PC-3 (cell line): ENCODE measurements at regions not wholly inside any gene's neighbourhood (a gene's known extent, or its start where the extent isn't known, plus 50 kb on each side); places are given as distances from the start of the nearest gene placed in this dataset.

Experiments
- ATAC-seq: fragments of 200-7000 bp; cut with Tn5 transposase; 2 replicates; pipeline ENCODE4 v1.9.1; 2020; ENCODE audit warnings: mild to moderate bottlenecking, moderate library complexity
- BruUV-seq: library from RNA; stranded (reverse); fragments of 400-500 nt; replicated peaks from 2 replicates; lab custom pipeline; 2021; lab: Mats Ljungman, UMichigan
- CTCF ChIA-PET: fragments of 300-600 bp; sonication (Branson Sonifier 250); formaldehyde crosslinking; loops from one replicate; lab custom pipeline; 2022; ENCODE audit warnings: antibody characterized with exemption; lab: Charles Lee
- POLR2A ChIA-PET: fragments of 300-600 bp; sonication (Branson Sonifier 250); formaldehyde crosslinking; loops from one replicate; lab custom pipeline; 2022; ENCODE audit warnings: antibody characterized with exemption; ENCODE audit not compliant: unreplicated experiment; lab: Charles Lee
- DNase-seq: peaks from one replicate; pipeline ENCODE4 v3.0.0-alpha.2; 2015
- H2AFZ ChIP-seq: fragments of 300-600 bp; sonication (generic); 2 replicates; pipeline ENCODE4 v1.6.0; 2016; ENCODE audit warnings: antibody characterized with exemption, low read length
- H3F3A ChIP-seq: fragments of 300-600 bp; sonication (generic); one replicate; pipeline ENCODE4 v1.6.0; 2017; ENCODE audit warnings: antibody characterized with exemption, low read length, control low read depth, mild to moderate bottlenecking; ENCODE audit not compliant: unreplicated experiment
- H3K27ac ChIP-seq: fragments of 300-600 bp; sonication (generic); 2 replicates; pipeline ENCODE4 v1.5.1; 2016; ENCODE audit warnings: mild to moderate bottlenecking, low read length
- H3K27me3 ChIP-seq: fragments of 300-600 bp; sonication (generic); 2 replicates; pipeline ENCODE4 v1.6.1; 2016; ENCODE audit warnings: low read length, mixed read lengths
- H3K36me3 ChIP-seq: fragments of 300-600 bp; sonication (generic); 2 replicates; pipeline ENCODE4 v1.6.1; 2016; ENCODE audit warnings: low read depth, mixed run types, low read length, mixed read lengths
- H3K4me1 ChIP-seq: fragments of 300-600 bp; sonication (generic); 2 replicates; pipeline ENCODE4 v1.5.1; 2016; ENCODE audit warnings: low read length; ENCODE audit not compliant: insufficient read depth
- H3K4me2 ChIP-seq: fragments of 300-600 bp; sonication (generic); 2 replicates; pipeline ENCODE4 v1.6.0; 2016; ENCODE audit warnings: low read length
- H3K4me3 ChIP-seq: fragments of 300-600 bp; sonication (generic); 2 replicates; pipeline ENCODE4 v1.5.1; 2016; ENCODE audit warnings: mild to moderate bottlenecking, low read length, mixed read lengths
- H3K79me2 ChIP-seq: fragments of 300-600 bp; sonication (generic); 2 replicates; pipeline ENCODE4 v1.6.1; 2017; ENCODE audit warnings: low read length, mixed read lengths
- H3K9ac ChIP-seq: fragments of 300-600 bp; sonication (generic); 2 replicates; pipeline ENCODE4 v1.6.0; 2016; ENCODE audit warnings: mild to moderate bottlenecking, low read length
- H3K9me2 ChIP-seq: fragments of 300-600 bp; sonication (generic); replicated peaks from 2 replicates; pipeline ENCODE4 v1.6.1; 2016; ENCODE audit warnings: mixed run types, low read length, mixed read lengths
- H3K9me3 ChIP-seq: fragments of 300-600 bp; sonication (generic); 2 replicates; pipeline ENCODE4 v1.6.1; 2016; ENCODE audit warnings: low read length, mixed read lengths
- H4K20me1 ChIP-seq: fragments of 300-600 bp; sonication (generic); 2 replicates; pipeline ENCODE4 v1.6.1; 2016; ENCODE audit warnings: low read length, mixed read lengths
- EZH2 ChIP-seq: fragments of 300-600 bp; sonication (generic); IDR thresholded peaks from one replicate; pipeline ENCODE4 v1.6.1; 2017; ENCODE audit warnings: antibody characterized with exemption, mild to moderate bottlenecking, low read length; ENCODE audit not compliant: unreplicated experiment
- EZH2phosphoT487 ChIP-seq: fragments of 300-600 bp; sonication (generic); IDR thresholded peaks from 2 replicates; pipeline ENCODE4 v1.6.1; 2018; ENCODE audit warnings: mild to moderate bottlenecking, antibody characterized with exemption, low read length, borderline replicate concordance
- intact Hi-C: fragments of 100-400 bp; cut with micrococcal nuclease; formaldehyde crosslinking; loops from 2 replicates; pipeline ENCODE4 v1.9.0; 2023
- TF ChIP-seq, protein P1 (sequence below): fragments of 300-600 bp; sonication (generic); conservative IDR thresholded peaks from 2 replicates; pipeline ENCODE4 v1.5.1; 2017; ENCODE audit warnings: antibody characterized with exemption, low read depth, mild to moderate bottlenecking, low read length

DNA sequence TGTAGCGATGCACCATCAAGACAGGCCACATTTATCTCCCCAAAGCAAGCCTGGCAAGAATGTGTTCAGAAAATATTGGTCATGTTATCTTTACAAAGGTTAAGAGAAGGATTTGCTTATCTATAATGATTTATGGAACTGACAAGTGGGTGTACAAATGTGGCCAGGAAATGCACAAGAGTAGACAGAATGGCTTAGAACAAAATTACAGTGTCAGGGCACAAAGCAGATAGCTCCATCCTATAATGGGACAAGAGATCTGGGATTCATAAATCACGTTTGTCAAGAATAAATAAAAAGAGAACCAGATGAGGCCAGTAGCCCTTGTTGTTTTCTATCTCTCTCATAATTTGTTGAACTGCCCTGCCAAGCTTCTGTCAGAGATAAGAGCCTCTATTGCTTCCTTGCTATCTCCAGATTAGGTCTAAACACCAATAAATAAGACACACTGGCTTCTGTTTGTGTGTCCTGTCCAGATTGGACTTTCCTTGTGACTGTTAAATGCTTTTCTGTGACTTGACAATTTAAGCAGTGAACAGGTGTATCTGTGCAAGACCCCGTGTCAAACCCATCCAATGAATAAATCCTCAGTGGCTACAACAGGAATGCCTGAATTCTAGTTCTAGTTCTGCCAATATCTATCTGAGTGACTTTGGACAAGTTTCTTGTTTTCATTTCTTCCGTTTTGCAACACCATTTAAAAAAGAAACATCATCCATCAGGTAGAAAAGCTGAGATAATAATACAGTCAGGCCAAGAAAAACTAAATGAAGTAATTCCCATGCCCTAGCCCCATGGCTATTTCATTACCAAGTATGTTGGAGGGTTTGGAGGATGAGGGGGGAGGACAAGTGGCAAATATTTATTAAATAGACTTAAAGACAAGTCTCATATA, 157.2 kb downstream of the DCLK3 start:
- Histone ChIP-seq H3K27ac (no peak overlapping the region), H3K27me3 (no peaks in the 10 kb centered on the region), H3K4me2 (no peak overlapping the region), H3K36me3 (no peaks in the 10 kb centered on the region), H4K20me1 (no peaks in the 10 kb centered on the region), H3K9me2 (0 out of 2 replicates have a peak, but pooled peaks cover 3% of the 10 kb centered on the region), H3F3A (no peaks in the 10 kb centered on the region), H3K4me1 (no peaks in the 10 kb centered on the region), H3K4me3 (no peak overlapping the region), H3K79me2 (no peaks in the 10 kb centered on the region), H3K9ac (no peak overlapping the region), H2AFZ (no peak overlapping the region), H3K9me3 (no peaks in the 10 kb centered on the region)
- TF ChIP-seq, protein P1, sequence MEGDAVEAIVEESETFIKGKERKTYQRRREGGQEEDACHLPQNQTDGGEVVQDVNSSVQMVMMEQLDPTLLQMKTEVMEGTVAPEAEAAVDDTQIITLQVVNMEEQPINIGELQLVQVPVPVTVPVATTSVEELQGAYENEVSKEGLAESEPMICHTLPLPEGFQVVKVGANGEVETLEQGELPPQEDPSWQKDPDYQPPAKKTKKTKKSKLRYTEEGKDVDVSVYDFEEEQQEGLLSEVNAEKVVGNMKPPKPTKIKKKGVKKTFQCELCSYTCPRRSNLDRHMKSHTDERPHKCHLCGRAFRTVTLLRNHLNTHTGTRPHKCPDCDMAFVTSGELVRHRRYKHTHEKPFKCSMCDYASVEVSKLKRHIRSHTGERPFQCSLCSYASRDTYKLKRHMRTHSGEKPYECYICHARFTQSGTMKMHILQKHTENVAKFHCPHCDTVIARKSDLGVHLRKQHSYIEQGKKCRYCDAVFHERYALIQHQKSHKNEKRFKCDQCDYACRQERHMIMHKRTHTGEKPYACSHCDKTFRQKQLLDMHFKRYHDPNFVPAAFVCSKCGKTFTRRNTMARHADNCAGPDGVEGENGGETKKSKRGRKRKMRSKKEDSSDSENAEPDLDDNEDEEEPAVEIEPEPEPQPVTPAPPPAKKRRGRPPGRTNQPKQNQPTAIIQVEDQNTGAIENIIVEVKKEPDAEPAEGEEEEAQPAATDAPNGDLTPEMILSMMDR = no peak
- no peak for TF ChIP-seq EZH2
- TF ChIP-seq EZH2phosphoT487 = no peak
- no peak for DNase-seq
- ChIA-PET CTCF (no interaction called here), POLR2A (no interaction called here)
- BruUV-seq = no TSS peak
- intact Hi-C loops = no loop called here
- no peak for ATAC-seq

DNA sequence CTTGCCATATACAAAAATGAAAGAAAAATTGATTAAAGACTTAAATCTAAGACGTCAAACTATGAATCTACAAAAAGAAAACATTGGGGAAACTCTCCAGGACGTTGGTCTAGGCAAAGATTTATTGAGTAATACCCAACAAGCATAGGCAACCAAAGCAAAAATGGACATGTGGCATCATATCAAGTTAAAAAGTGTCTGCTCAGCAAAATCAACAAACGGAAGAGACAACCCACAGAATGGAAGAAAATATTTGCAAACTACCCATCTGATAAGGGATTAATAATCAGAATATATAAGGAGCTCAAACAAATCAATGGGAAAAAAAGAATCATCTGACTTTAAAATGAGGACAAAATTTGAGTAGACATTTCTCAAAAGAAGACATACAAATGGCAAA, 160.9 kb downstream of the DCLK3 start:
- Histone ChIP-seq H3K9me3 (no peaks in the 10 kb centered on the region), H3K4me1 (no peaks in the 10 kb centered on the region), H2AFZ (no peak overlapping the region), H4K20me1 (no peaks in the 10 kb centered on the region), H3K27ac (no peak overlapping the region), H3K9ac (no peak overlapping the region), H3K4me3 (no peak overlapping the region), H3K79me2 (no peaks in the 10 kb centered on the region), H3K4me2 (no peak overlapping the region), H3K9me2 (0 out of 2 replicates have a peak, but pooled peaks cover 3% of the 10 kb centered on the region), H3K27me3 (no peaks in the 10 kb centered on the region), H3F3A (no peaks in the 10 kb centered on the region), H3K36me3 (no peaks in the 10 kb centered on the region)
- intact Hi-C loops = no loop called here
- no TSS peak for BruUV-seq
- ChIA-PET CTCF (no interaction called here), POLR2A (no interaction called here)
- DNase-seq (no peak), ATAC-seq (no peak)
- TF ChIP-seq, protein P1 = no peak
- TF ChIP-seq EZH2phosphoT487 (no peak), EZH2 (no peak)

DNA sequence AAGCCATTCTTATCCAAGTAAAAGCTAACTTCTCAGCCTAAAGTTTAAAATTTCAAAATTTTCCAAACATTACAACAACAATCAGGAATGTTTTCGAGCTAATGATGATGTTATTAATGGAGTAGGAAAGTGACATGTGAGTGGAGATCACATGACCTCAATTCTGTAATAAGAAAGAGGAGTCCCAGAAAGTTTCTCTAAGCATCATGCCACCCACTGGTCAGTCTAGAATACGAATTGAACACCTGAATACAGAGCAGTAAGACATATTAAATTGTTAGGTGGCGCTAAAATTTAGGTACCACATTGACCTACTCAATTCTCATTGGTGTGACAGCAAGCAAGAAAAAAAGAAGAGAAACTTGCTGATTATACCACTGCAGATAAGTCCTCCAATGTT, 163.9 kb downstream of the DCLK3 start:
- no peak for TF ChIP-seq EZH2
- TF ChIP-seq, protein P1 = peak; percentile 42; the same call in 1 of the 2 replicates
- Histone ChIP-seq H3K9me2 (no peaks in the 10 kb centered on the region), H3K4me1 (peaks cover 10% of the 10 kb centered on the region; the same call in 1 of the 2 replicates), H3K36me3 (no peaks in the 10 kb centered on the region), H3K4me2 (no peak overlapping the region), H3K79me2 (no peaks in the 10 kb centered on the region), H2AFZ (no peak overlapping the region), H3K9me3 (no peaks in the 10 kb centered on the region), H3K9ac (no peak overlapping the region), H3K27ac (no peak overlapping the region), H3K27me3 (no peaks in the 10 kb centered on the region), H3K4me3 (no peak overlapping the region), H4K20me1 (no peaks in the 10 kb centered on the region), H3F3A (no peaks in the 10 kb centered on the region)
- ATAC-seq = peak; percentile 40; the same call in 1 of the 2 replicates
- intact Hi-C loops = no loop called here
- ChIA-PET CTCF (interaction anchor here (0.7 kb wide), 1 partner anchor 476 kb away, joined by 4 read pairs; no protein-coding TSS in a partner anchor), POLR2A (no interaction called here)
- peak; percentile 17 for DNase-seq
- BruUV-seq = no TSS peak
